Astrocyte of the spinal cord (primary cell): ENCODE measurements at regions not wholly inside any gene's neighbourhood (a gene's known extent, or its start where the extent isn't known, plus 50 kb on each side); places are given as distances from the start of the nearest gene placed in this dataset.
"Not testable (repeated sequence)": the region's sequence is repeated elsewhere in the genome, so short reads cannot be mapped to it uniquely, and the experiment has no call there.

Experiments
- DNase-seq: peaks from one replicate; pipeline ENCODE4 v3.0.0; 2011; ENCODE audit warnings: low read depth, low spot score
- H3K4me3 ChIP-seq: 2 replicates; pipeline ENCODE4 v1.5.1; 2011; ENCODE audit warnings: low read depth, mild to moderate bottlenecking, low read length, moderate library complexity
- CTCF ChIP-seq: IDR thresholded peaks from 2 replicates; pipeline ENCODE4 v1.5.1; 2012; ENCODE audit warnings: low read depth, mild to moderate bottlenecking, low read length, inconsistent platforms
- in situ Hi-C: cut with HindIII; loops from 2 replicates; pipeline ENCODE4 v1.10.0; 2017; ENCODE audit warnings: low sequenced_read_pairs

GRCh38 chr10:85377029-85377806 is 989.4 kb downstream of the GRID1 start:
- DNase-seq = no peak
- H3K4me3 ChIP-seq = no peak overlapping the region
- TF ChIP-seq CTCF = no peak
- in situ Hi-C loops = no loop called here

GRCh38 chr10:85379338-85379737 is 987.3 kb downstream of the GRID1 start:
- in situ Hi-C loops = no loop called here
- no peak for TF ChIP-seq CTCF

GRCh38 chr10:85400981-85401695 is 965.5 kb downstream of the GRID1 start:
- no peak for DNase-seq
- in situ Hi-C loops = no loop called here

More at GRCh38 chr10:85379338-85379737, 987.3 kb downstream of the GRID1 start:
- no peak for DNase-seq
- no peak overlapping the region for H3K4me3 ChIP-seq

GRCh38 chr10:85402541-85402940 is 964.1 kb downstream of the GRID1 start:
- no peak for DNase-seq
- in situ Hi-C loops = no loop called here
- TF ChIP-seq CTCF = no peak
- H3K4me3 ChIP-seq = no peak overlapping the region

More at GRCh38 chr10:85400981-85401695, 965.5 kb downstream of the GRID1 start:
- no peak overlapping the region for H3K4me3 ChIP-seq
- TF ChIP-seq CTCF = no peak

DNA sequence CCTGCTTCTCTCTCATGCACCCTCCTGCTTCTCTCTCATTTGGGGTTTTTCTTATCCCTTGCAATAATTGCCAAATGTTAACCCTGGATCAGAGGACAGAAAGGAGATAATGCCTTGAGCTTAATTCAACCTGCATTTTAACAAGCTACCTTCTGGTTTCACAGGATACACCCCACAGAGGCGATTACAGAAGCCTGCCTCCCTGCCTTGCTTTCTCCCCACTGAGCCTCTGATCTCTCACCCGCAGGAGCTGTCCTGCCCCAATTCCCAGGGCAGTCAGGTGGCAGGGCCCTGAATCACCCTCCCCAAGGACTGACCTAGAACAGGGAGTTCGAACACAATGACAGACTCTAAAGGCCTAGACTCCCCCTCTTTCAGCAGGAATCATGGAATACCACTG is 959.5 kb downstream of the GRID1 start:
- TF ChIP-seq CTCF = no peak
- DNase-seq = no peak
- in situ Hi-C loops = no loop called here
- no peak overlapping the region for H3K4me3 ChIP-seq

GRCh38 chr10:85408388-85408787 is 958.2 kb downstream of the GRID1 start:
- H3K4me3 ChIP-seq = no peak overlapping the region
- no peak for DNase-seq
- in situ Hi-C loops = no loop called here
- TF ChIP-seq CTCF = no peak

- H3K4me3 ChIP-seq, DNase-seq, in situ Hi-C loops: not testable (repeated sequence)
Measured at GRCh38 chr10:85410586-85410985, 956.0 kb downstream of the GRID1 start.
